GM18520 (cell line): ENCODE measurements at regions not wholly inside any gene's neighbourhood (a gene's known extent, or its start where the extent isn't known, plus 50 kb on each side); places are given as distances from the start of the nearest gene placed in this dataset.
"Not testable (repeated sequence)": the region's sequence is repeated elsewhere in the genome, so short reads cannot be mapped to it uniquely, and the experiment has no call there.

ENCODE experiments used
- ATAC-seq: cut with Tn5 transposase; IDR thresholded peaks from one replicate; pipeline ENCODE4 v1.9.1; 2021; ENCODE audit not compliant: unreplicated experiment

DNA sequence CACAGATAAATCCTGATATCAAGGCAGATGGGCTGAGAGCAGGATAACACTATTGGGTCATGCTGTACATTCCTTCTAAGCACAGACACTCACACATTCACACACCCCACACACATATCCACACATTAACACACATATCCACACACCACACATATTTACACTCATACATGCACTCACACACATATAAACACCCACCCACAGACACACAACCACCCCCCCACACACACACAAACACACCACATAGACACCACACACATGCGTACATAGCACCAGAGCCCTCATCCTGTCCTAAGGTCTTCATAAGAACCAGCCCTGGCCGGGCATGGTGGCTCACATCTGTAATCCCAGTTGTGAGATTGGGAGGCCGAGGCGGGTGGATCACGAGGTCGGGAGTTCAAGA is 322.3 kb upstream of the ADCY2 start:
- ATAC-seq, result no peak

DNA sequence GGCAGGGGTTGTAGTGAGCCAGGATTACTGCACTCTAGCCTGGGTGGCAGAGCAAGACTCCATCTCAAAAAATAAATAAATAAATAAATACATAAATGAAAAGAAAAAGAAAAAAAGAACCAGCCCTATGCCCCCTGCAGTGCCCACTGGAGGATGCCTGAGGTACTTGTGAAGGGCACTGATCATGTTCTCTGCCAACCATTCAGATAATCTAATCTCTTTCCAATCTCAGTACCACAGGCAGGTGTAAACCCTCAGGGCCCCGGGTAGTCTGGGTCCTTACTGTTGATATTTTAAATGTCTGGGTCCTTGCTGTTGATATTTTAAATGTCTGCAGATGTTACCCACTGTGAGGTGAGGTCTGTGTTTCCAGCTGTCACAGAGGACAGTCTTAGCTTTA is 321.8 kb upstream of the ADCY2 start:
- no peak for ATAC-seq

DNA sequence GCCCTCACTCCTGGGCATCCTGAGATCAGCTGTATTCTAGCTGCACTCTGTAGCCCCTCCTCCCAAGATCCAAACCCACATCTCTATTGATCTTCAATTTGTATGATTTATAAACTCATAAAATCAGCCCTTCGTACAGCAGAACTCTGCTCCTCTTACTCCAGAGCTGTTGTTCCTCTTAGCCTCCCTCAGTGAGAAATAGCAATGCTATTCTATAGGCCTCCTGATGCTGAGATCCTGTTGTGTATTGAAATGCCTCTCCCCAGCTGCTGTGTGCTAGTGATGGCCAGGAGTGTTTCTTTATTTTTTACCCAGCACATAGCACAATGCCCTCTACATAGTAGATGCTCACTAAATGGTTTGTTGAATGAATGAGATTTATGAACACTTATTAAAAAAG is 320.5 kb upstream of the ADCY2 start:
- no peak for ATAC-seq

DNA sequence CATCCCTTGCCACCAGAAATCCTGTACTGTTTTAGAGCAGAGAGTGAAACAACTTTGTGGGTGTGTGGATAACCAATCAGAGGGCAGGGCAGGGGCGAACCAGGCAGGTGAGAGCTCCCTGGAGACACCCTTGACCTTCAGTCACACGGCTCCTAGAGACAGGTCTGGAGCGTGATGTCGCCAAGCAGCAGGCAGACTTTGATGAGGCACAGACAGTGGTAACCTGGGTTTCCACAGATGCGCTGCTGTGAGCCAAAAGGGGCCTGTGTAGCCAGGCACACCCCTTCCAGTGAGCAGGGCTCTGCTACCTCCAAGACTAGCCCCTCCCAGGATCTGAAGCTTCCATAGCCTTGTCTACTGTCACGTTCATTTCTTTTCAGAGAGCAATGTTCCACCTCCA is 317.8 kb upstream of the ADCY2 start:
- ATAC-seq, result no peak

DNA sequence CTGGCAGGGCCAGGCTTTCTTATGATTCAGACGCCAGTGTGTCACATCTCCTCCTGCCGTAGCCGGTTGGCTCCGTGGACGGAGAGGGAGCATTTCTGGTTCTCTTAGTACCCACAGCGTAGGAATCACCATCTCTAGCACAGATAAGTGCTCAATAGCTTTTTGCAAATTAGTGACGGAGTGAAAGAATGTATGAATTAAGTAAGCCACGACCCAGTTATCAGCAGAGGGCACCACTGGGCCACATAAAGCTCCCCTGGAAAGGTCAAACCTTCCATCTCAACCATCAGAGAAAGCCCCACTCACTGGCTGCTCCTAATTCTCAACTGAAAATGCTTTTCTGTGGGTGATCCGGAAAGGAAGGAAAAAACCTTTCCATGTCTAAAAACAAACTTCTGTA is 317.0 kb upstream of the ADCY2 start:
- ATAC-seq, result no peak

DNA sequence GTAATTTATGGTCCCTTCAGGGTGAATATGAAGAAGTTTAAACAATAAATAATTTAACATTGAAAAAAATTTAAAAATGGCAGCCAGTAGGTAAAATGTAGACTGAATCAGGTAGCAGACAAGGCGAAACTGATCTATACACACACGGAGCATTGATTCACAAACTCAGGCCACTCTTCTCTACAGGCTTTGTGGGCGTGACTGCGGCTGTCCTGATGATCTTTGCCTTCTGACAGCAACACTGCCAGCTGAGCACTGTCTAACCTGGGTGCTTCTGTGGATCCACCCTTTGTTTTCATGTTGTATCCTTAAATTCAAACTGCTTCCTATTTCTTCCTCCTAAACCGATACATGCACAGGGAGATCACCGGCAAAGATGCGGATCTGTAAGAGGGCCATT is 315.4 kb upstream of the ADCY2 start:
- ATAC-seq, result no peak

DNA sequence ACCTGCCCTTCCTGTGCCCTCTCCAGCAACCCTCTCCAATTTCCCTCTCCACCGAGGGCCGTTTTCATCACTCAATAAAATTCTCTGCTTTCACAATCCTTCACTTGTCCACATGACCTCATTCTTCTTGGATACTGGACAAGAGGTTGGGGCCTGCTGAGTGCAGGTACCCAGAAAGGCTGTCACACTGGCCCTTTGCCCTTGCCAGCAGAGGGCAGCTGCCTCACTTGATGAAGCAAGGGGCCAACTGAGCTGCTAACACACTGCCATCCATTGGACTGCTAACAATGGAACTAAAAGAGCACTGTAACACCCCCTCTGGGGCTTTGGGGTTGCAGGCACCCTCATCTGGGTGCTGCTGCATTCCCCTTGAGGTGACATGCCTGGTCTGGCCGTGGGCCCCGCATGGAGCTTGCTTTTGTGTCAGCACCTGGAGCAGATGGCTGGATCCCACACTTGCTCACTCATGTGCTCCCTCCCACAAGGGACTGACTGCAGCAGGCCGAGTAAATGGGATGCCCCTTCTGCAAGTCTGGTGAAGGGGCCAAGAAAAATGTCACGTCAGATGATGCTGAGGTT is 308.1 kb upstream of the ADCY2 start:
- ATAC-seq, result no peak

DNA sequence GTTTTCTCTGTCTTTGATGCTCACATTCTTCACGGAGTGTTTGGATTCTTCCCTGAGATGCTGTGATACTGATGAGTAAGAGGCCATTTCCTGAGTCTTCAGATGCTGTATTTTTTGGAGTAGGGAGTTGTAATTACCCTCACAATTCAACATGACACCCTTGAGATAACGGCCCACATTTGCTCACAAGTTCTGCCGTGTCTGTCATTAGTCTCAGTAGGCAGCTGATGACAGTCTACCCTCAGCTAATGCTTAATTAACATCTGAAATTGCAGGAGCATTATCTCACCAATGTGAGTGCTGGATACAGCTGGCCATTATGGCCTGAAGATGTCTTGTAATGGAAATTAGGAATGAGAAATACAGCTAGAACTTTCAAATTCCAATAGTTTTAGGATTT is 307.1 kb upstream of the ADCY2 start:
- ATAC-seq, result no peak

DNA sequence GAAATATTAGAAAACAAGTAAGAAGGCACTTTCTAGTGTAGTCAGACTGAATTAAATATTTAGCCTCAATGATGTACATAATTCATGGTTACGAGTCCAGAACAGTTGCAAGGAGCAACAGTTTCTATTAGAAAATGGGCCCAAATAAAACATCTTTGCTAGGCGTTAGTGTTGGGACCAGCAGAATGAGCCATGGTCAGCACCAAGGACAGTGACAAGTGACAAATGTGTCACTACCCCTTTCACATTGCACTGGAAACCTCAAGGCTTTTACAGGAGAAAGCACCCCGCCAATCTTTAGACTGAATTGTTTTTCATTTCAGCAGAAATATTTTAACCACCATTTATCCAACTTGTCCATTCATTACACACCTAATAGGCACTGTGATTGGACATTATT is 301.3 kb upstream of the ADCY2 start:
- ATAC-seq, result no peak

DNA sequence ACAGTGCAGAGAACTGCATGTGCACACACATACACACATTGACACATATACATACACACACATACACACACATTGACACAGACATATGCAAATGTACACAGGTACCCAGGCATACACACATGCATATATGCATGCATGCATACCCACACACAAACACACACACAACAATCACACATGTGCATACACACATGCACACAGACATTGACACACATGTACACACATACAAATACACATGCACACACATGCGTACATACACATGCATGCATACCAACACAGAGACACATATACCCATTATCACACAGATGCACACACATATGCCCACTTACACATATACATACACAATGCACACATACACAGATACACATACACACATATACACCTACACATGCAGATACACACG is 299.6 kb upstream of the ADCY2 start:
- no peak for ATAC-seq

DNA sequence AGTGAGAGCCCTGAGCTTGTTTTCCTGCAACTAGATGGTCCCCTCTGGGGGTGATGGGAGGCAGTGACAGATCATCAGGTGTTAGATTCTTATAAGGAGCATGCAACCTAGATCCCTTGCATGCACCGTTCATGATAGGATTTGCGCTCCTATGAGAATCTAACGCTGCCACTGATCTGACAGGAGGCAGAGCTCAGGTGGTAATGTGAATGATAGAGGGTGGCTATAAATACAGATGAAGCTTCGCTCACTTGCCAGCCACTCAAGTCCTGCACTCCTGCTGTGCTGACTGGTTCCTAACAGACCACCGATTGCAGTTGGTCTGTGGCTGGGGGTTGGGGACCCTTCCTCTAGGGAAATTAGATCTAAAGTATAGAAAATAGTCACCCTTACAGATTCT is 290.6 kb upstream of the ADCY2 start:
- no peak for ATAC-seq

DNA sequence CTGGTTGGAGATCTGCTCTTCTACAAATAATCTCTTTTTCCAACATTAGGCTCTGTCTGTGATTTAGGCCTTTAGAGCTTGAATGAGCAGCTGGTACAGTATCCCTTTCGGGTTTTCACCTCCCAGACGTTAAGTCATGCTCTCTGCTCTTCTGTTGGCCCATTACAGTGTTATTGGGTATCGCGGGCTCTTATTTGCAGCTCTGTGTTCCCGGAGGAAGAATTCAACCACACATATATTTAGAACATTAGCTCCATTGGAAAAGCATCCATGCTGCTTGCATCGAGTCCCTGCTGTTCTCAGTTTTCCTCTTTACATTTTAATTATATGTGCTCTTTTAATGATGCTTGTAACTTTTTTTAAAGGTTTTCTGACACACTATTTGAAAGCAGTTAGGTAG is 278.0 kb upstream of the ADCY2 start:
- no peak for ATAC-seq

DNA sequence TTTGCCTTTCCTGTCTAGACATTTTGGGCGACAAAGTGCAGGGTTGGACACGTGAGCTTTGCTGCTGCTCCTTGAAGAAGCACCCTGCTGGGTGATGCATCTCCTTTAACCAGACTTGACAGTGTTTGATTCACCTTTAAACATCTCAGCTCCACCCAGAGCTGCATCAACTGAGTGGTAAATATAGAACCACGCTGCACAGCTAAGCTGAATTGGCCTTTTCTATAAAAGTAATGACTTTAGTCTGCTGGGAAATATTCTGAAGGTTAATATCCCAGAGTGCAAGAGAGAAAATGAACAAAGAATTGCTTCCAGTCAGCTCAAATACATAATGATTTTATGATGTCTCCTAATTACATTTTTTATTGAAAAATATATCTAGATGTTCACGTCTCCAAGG is 264.3 kb upstream of the ADCY2 start:
- no peak for ATAC-seq

DNA sequence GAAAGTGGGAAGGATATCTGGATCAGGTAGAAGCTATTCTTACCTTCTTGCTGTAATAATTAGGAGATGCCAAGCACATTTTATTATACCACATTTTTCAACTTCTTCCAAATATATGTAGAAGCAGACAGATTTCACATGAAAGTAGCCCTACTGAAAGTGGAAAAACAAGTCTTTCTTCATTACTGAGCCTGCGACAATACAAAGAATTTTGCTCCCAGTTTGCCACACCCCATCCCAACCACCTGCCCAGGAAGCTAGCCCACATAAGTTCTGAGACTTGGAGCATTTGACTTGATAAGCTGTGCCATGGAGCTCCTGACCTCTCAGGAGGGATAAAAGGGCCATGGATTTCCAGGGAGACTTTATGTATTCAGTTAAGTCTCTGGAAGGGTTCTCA is 249.1 kb upstream of the ADCY2 start:
- ATAC-seq, result no peak

DNA sequence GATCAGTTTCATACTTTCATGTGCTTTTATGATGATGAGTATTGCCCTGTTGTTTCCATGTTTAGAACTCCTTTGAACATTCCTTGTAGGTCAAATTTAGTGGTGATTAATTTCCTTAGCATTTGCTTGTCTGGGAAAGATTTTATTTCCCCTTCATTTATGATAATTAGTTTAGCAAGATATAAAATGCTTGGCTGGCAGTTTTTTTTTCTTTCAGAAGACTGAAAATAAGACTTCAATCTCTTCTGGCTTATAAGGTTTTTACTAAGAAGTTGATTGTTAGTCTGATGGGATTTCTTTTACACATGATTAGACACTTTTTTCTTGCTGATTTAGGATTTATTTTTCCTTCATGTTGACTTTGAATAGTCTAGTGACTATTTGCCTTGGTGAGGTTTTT is 238.9 kb upstream of the ADCY2 start:
- no peak for ATAC-seq

DNA sequence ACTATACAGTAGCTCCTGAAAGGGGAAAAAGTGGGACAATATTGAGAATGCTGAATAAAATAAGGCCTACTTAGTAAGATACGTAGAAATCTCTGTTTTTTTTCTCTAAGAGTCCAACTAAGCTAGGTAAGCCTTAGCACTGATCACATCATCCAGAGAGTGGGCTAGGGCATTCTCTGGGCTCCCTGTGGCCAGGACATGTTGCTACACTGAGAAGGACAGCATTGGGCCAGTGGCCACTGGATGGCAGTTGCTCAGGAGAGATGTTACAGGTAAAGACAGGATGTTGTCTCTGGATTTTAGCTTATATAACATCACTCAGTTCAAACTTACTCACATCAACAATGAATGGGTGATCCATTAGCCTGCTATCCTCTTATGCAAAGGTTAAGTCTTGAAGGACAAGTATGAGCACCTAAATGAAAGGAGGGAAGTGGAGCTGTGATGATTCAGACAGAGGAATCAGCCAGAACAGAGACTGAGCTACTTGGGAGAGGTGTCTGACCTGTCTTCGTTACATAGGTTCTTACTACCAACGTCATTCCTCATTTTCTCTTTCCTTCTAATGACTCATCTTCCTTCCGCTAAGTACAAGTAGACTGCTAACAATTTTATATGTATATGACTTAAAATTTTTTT is 226.6 kb upstream of the ADCY2 start:
- ATAC-seq, result no peak

DNA sequence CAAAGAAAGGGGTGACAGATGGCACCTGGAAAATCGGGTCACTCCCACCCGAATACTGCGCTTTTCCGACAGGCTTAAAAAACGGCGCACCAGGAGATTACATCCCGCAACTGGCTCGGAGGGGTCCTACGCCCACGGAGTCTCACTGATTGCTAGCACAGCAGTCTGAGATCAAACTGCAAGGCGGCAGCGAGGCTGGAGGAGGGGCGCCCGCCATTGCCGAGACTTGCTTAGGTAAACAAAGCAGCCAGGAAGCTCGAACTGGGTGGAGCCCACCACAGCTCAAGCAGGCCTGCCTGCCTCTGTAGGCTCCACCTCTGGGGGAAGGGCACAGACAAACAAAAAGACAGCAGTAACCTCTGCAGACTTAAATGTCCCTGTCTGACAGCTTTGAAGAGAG is 225.2 kb upstream of the ADCY2 start:
- ATAC-seq, result not testable (repeated sequence)

DNA sequence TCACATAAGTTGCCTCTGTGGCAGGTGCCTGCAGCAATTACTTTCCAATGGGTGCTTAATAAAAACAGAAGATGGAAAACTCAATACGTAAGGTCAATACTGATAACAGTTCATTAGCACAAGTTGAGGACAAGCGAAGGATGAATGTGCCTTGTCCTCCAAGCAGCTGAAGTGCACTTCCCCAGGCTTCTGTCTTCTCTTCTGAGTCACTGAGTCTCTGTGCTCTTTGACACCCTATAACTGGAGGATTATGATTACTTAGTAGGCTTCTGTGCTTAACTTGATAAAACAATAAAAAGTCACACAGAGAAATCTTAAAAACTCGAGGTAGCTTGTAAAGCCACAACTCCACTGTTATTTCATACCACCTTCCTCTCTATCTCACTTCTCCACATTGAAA is 216.6 kb upstream of the ADCY2 start:
- ATAC-seq, result no peak

DNA sequence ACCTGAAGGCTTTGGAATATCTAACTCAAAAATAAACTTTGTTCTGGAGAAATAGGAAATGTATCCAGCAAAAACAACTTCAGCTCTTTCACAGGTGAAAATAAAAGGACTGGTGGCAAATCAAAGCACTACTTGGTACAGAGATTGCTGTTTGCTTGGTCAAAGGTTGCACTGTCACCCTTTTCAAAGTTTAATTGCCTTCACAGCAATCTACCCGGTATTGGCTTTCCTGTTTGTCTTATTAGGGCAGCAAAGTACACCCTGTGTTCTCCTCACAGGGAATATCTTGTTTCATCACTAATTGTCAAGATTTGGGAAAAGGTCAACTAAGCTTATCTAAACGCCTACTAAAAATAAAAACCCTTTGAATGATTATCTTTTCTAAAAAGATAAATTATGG is 214.1 kb upstream of the ADCY2 start:
- no peak for ATAC-seq

DNA sequence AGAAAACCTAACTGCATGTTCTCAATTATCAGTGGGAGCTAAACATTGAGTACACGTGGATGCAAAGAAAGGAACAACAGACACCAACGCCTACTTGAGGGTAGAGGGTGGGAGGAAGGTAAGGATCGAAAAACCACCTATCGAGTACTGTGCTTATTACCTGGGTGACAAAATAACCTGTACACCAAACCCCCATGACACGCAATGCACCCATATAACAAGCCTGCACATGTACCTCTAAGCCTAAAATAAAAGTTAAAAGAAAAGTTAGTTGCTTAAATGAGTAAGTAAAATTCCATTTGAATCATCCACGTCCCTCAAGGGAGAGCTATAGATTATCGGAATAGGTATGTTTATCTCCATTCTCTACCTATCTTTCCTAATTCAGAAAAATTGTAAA is 210.2 kb upstream of the ADCY2 start:
- no peak for ATAC-seq

DNA sequence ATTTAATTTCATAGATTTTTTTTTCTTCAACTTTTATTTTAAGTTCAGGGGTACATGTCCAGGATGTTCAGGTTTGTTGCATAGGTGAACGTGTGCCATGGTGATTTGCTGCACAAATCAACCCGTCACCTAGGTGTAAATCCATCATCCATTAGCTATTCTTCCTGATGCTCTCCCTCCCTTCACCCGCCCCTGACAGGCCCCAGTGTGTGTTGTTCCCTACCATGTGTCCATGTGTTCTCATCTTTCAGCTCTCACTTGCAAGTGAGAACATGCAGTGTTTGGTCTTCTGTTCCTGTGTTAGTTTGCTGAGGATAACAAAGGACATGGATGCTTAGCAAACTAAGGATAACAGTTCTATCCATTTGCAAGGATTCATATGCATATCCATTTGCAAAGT is 209.1 kb upstream of the ADCY2 start:
- ATAC-seq, result no peak

DNA sequence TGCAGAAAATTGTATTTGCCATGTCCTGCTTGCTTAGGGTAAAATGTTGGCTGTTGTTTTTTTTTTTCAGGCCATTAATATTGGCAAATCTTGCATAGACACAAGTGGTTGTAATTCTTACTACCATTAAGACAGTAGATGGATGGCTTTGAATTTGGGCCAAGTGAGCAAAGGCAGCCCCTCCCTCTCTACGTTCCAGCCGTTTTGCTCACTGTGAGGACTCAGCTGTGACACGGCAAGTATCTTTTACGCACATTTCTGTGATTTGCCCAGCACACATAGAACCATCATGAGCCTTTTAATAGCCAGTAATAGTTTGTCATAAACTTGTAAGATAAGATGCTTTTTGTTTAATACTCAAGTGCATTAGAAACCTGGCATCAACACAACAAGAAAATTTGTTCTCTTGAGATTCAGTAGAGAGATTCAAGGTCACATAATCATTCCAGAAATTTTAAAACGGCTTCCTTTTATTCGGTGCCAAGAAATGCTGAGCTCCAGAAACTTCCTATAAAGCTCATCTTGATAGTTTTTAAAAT is 205.2 kb upstream of the ADCY2 start:
- ATAC-seq, result no peak

DNA sequence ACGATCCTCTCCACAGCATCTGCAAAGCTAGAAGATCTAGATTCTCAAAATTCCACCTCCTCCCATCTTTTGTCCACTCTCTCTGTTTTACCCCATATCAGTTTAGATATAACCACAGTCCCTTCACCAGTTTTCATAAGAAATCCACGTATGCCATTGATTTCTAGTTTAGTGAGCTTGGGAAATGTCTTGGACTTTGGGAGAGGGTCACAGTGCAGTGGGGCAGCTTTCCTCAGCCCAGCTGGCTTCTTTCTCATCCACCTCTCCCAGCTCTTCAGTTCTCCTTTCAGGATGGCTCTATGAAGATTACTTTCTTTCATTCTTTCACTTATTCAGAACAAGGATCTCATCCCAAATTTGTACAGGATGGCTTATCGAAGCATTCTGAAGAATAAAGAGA is 203.9 kb upstream of the ADCY2 start:
- no peak for ATAC-seq
